ENCODE measurements at regions not wholly inside any gene's neighbourhood (a gene's known extent, or its start where the extent isn't known, plus 50 kb on each side); places are given as distances from the start of the nearest gene placed in this dataset.

- Histone ChIP-seq H3K4me3 (ENCODE audit: low read depth, low read length) (peak overlapping the region; percentile 40), H3K27me3 (ENCODE audit: control insufficient read depth, insufficient read depth, low read length) (no peaks in the 10 kb centered on the region), H3K36me3 (ENCODE audit: control insufficient read depth, insufficient read depth, low read length) (no peaks in the 10 kb centered on the region)
- DNase-seq (ENCODE audit: low read depth) = no peak
- TF ChIP-seq CTCF (IDR thresholded peaks at IDR 0.05; ENCODE audit: insufficient read depth, low read length, poor library complexity, severe bottlenecking) = peak; percentile 9
Measured at GRCh38 chr2:166609183-166609959, 115.3 kb upstream of the SCN7A start.

GRCh38 chr2:166607880-166608279, 113.8 kb upstream of the SCN7A start:
- Histone ChIP-seq H3K27me3 (ENCODE audit: control insufficient read depth, insufficient read depth, low read length) (no peaks in the 10 kb centered on the region), H3K4me3 (ENCODE audit: low read depth, low read length) (no peak overlapping the region), H3K36me3 (ENCODE audit: control insufficient read depth, insufficient read depth, low read length) (no peaks in the 10 kb centered on the region)
- DNase-seq (ENCODE audit: low read depth) = no peak
- no peak for TF ChIP-seq CTCF (IDR thresholded peaks at IDR 0.05; ENCODE audit: insufficient read depth, low read length, poor library complexity, severe bottlenecking)

GRCh38 chr2:166593403-166593802, 99.4 kb upstream of the SCN7A start:
- Histone ChIP-seq H3K4me3 (ENCODE audit: low read depth, low read length) (no peak overlapping the region), H3K27me3 (ENCODE audit: control insufficient read depth, insufficient read depth, low read length) (no peaks in the 10 kb centered on the region), H3K36me3 (ENCODE audit: control insufficient read depth, insufficient read depth, low read length) (no peaks in the 10 kb centered on the region)
- TF ChIP-seq CTCF (IDR thresholded peaks at IDR 0.05; ENCODE audit: insufficient read depth, low read length, poor library complexity, severe bottlenecking) = no peak
- no peak for DNase-seq (ENCODE audit: low read depth)

- Histone ChIP-seq H3K27me3 (ENCODE audit: control insufficient read depth, insufficient read depth, low read length) (no peaks in the 10 kb centered on the region), H3K36me3 (ENCODE audit: control insufficient read depth, insufficient read depth, low read length) (no peaks in the 10 kb centered on the region), H3K4me3 (ENCODE audit: low read depth, low read length) (no peak overlapping the region)
- no peak for TF ChIP-seq CTCF (IDR thresholded peaks at IDR 0.05; ENCODE audit: insufficient read depth, low read length, poor library complexity, severe bottlenecking)
- no peak for DNase-seq (ENCODE audit: low read depth)
Measured at GRCh38 chr2:166592750-166593149, 98.7 kb upstream of the SCN7A start.

GRCh38 chr2:166591226-166591625, 97.2 kb upstream of the SCN7A start:
- Histone ChIP-seq H3K36me3 (ENCODE audit: control insufficient read depth, insufficient read depth, low read length) (no peaks in the 10 kb centered on the region), H3K27me3 (ENCODE audit: control insufficient read depth, insufficient read depth, low read length) (no peaks in the 10 kb centered on the region), H3K4me3 (ENCODE audit: low read depth, low read length) (no peak overlapping the region)
- TF ChIP-seq CTCF (IDR thresholded peaks at IDR 0.05; ENCODE audit: insufficient read depth, low read length, poor library complexity, severe bottlenecking) = no peak
- DNase-seq (ENCODE audit: low read depth) = no peak

- Histone ChIP-seq H3K4me3 (ENCODE audit: low read depth, low read length) (no peak overlapping the region), H3K36me3 (ENCODE audit: control insufficient read depth, insufficient read depth, low read length) (no peaks in the 10 kb centered on the region), H3K27me3 (ENCODE audit: control insufficient read depth, insufficient read depth, low read length) (no peaks in the 10 kb centered on the region)
- TF ChIP-seq CTCF (IDR thresholded peaks at IDR 0.05; ENCODE audit: insufficient read depth, low read length, poor library complexity, severe bottlenecking) = no peak
- DNase-seq (ENCODE audit: low read depth) = peak; percentile 25
Measured at GRCh38 chr2:166573391-166573790, 79.3 kb upstream of the SCN7A start.

Data from kidney epithelial cell (primary cell).